ENCODE measurements at regions not wholly inside any gene's neighbourhood (a gene's known extent, or its start where the extent isn't known, plus 50 kb on each side); places are given as distances from the start of the nearest gene placed in this dataset.
"Not testable (repeated sequence)": the region's sequence is repeated elsewhere in the genome, so short reads cannot be mapped to it uniquely, and the experiment has no call there.

DNA sequence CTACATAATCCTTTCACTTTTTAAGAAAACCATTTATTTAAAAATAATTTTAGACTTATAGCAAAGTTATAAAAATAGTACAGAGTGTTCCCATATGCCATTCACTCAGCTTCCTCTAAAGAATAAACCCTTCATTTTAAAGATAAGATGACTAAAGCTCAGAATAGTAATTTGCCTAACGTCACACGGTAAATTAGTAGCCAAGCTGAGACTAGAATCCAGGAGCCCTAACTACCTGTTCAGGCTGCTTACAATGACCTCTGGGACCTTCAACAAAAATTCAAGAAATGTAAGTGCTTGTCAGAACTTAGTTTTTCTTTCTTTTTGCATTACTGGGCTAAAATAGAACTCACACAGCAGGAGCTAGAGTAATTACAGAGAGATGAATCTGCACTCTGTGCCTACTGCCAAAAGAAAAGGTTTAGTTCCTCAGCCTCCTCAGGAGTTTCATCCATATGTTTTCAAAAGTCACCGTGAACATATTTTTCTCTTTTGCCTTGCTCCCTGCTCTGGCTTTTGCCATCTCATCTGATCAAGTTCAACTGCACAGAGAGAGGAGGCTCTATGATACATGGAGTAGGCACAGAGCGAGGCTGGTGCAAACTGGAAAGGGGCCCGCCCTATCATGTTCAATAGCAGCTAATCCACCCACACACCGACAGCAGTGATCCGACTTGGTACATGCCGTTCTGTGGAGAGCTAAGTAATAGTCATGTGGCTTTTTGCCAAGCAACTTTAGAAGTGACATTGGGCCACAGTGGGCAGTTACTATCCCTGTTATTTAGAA, 112.7 kb upstream of the SEC22B start:
- not testable (repeated sequence) for H3K4me2 ChIP-seq (ENCODE audit: low read depth, low read length, poor library complexity, severe bottlenecking); H3K9ac ChIP-seq (ENCODE audit: low read length); H3K9me3 ChIP-seq (ENCODE audit: low read length); H3K9me2 ChIP-seq (replicated peaks; ENCODE audit: insufficient read depth, low read length); H3K4me1 ChIP-seq (ENCODE audit: low read length); H3K4me3 ChIP-seq (ENCODE audit: low read length); H3K27ac ChIP-seq (ENCODE audit: low read length); H2AFZ ChIP-seq (ENCODE audit: low read length); DNase-seq; H3K27me3 ChIP-seq (ENCODE audit: low read length); H3K79me2 ChIP-seq (ENCODE audit: low read length); H4K20me1 ChIP-seq (ENCODE audit: insufficient read depth, low read depth, low read length); H3K36me3 ChIP-seq (ENCODE audit: insufficient read depth, low read length)

DNA sequence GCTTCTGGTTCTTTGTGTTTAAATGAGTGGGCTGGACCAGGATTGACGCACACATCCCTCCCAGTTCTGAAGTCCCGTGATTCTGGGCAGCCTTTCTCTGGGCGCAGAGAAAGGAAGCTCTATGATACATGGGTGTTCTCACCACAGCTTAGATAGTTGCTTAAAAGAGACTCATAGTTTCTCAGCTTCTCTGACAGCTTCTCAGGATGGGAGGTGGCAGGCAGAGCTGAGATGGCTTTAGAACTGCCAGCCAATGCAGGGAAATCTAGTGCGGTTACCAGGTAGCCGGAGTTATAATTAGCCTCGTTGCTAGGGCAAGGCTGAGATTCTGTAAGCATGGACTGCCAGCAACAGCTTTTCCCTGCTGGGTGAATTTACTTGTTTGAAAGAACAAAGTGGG, 111.8 kb upstream of the SEC22B start:
- not testable (repeated sequence) for H3K27me3 ChIP-seq (ENCODE audit: low read length); H3K9ac ChIP-seq (ENCODE audit: low read length); H3K36me3 ChIP-seq (ENCODE audit: insufficient read depth, low read length); H3K4me3 ChIP-seq (ENCODE audit: low read length); H3K9me2 ChIP-seq (replicated peaks; ENCODE audit: insufficient read depth, low read length); DNase-seq; H3K27ac ChIP-seq (ENCODE audit: low read length); H3K9me3 ChIP-seq (ENCODE audit: low read length); H3K79me2 ChIP-seq (ENCODE audit: low read length); H2AFZ ChIP-seq (ENCODE audit: low read length); H4K20me1 ChIP-seq (ENCODE audit: insufficient read depth, low read depth, low read length); H3K4me1 ChIP-seq (ENCODE audit: low read length); H3K4me2 ChIP-seq (ENCODE audit: low read depth, low read length, poor library complexity, severe bottlenecking)

DNA sequence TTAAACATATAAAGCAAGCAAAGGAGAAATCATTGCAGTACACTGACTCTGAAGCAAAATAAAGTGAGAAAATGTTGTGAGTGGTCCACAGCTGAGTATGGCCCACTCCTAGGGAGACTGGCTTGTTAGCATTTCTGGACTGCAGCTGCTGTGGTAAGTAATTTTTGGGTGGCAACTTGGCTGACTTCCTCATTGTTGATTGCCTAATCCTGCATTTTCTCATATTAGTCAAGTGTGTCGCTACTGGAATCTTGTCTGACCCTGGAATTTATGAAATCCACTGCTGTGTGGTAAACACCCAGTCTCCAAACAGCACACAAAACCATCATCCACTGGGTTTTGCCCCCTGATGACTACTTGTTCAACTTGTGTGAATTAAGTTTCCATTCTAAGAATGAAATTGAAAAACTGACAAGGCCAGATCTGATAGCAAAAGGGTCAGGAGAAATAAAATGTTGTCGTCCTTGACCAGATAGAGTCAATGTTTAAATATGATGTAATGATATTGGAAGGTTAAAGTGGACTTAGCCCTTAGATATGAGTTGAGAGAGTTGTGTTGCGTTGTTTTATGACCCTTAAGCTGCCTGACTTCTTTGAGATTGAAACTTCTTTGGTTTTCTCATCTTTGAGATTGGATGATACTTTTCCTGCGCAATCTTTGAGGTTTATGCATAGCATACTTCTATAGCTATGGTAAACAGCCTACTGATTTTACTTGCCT, 106.6 kb upstream of the SEC22B start:
- H3K9ac ChIP-seq (ENCODE audit: low read length); H3K36me3 ChIP-seq (ENCODE audit: insufficient read depth, low read length); H3K79me2 ChIP-seq (ENCODE audit: low read length); H3K27me3 ChIP-seq (ENCODE audit: low read length); H3K4me2 ChIP-seq (ENCODE audit: low read depth, low read length, poor library complexity, severe bottlenecking); H4K20me1 ChIP-seq (ENCODE audit: insufficient read depth, low read depth, low read length); H3K27ac ChIP-seq (ENCODE audit: low read length); DNase-seq; H3K9me3 ChIP-seq (ENCODE audit: low read length); H3K4me1 ChIP-seq (ENCODE audit: low read length); H3K4me3 ChIP-seq (ENCODE audit: low read length); H3K9me2 ChIP-seq (replicated peaks; ENCODE audit: insufficient read depth, low read length); H2AFZ ChIP-seq (ENCODE audit: low read length): not testable (repeated sequence)

DNA sequence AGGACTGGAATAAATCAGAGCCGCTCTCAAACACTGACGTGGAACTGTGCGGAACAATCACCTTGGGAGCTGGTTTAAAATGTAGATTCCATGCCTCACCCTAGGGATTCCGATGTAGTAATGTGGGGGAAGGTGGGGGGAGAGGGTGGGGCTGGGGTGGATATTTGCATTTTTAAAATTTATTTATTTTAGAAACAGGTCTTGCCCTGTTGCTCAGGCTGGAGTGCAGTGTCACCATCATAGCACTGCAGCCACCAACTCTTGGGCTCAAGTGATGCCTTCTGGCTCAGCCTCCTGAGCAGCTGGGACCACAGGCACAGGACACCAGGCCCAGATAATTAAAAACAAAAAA, 101.9 kb upstream of the SEC22B start:
- not testable (repeated sequence) for H4K20me1 ChIP-seq (ENCODE audit: insufficient read depth, low read depth, low read length); H2AFZ ChIP-seq (ENCODE audit: low read length); H3K9me2 ChIP-seq (replicated peaks; ENCODE audit: insufficient read depth, low read length); H3K79me2 ChIP-seq (ENCODE audit: low read length); H3K4me1 ChIP-seq (ENCODE audit: low read length); H3K4me3 ChIP-seq (ENCODE audit: low read length); DNase-seq; H3K27ac ChIP-seq (ENCODE audit: low read length); H3K9ac ChIP-seq (ENCODE audit: low read length); H3K9me3 ChIP-seq (ENCODE audit: low read length); H3K27me3 ChIP-seq (ENCODE audit: low read length); H3K4me2 ChIP-seq (ENCODE audit: low read depth, low read length, poor library complexity, severe bottlenecking); H3K36me3 ChIP-seq (ENCODE audit: insufficient read depth, low read length)

DNA sequence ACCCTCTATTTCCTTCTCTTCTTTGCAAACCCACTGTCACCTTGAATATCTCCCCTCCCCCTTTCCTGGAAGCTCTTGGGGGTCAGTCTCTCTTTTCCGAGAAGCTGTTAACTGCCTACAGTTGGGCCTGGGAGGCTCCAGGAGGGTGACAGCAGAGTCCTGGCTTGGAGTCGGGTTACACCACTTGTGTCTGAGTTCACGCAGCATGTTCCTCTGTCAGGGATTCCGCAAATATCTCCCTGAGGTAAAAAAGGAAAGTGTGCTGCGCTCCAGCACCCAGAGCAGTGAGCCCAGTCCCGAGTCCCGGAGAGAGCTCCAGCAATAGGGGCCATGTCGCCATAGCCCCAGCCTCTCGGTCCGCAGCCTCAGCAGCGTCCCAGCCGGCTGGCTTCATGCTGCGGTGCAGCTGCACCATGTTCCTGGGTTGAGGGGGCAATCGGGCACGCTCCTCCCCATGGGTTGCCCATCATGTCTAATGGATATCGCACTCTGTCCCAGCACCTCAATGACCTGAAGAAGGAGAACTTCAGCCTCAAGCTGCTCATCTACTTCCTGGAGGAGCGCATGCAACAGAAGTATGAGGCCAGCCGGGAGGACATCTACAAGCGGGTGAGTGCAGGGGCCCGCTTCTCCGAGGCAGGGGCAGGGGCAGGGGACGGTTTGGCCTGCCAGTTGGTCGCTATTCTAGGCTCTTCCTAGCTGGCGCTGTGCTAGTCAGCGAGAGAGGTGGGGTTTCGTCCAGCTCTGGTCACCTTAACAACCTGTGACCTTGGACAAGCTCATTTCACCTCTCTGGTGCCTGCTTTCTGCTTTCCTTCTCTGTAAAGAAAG, 101.3 kb upstream of the SEC22B start:
- not testable (repeated sequence) for H3K27ac ChIP-seq (ENCODE audit: low read length); H3K4me1 ChIP-seq (ENCODE audit: low read length); DNase-seq; H3K9ac ChIP-seq (ENCODE audit: low read length); H3K9me2 ChIP-seq (replicated peaks; ENCODE audit: insufficient read depth, low read length); H3K9me3 ChIP-seq (ENCODE audit: low read length); H3K79me2 ChIP-seq (ENCODE audit: low read length); H3K4me2 ChIP-seq (ENCODE audit: low read depth, low read length, poor library complexity, severe bottlenecking); H3K27me3 ChIP-seq (ENCODE audit: low read length); H4K20me1 ChIP-seq (ENCODE audit: insufficient read depth, low read depth, low read length); H3K36me3 ChIP-seq (ENCODE audit: insufficient read depth, low read length); H2AFZ ChIP-seq (ENCODE audit: low read length); H3K4me3 ChIP-seq (ENCODE audit: low read length)

DNA sequence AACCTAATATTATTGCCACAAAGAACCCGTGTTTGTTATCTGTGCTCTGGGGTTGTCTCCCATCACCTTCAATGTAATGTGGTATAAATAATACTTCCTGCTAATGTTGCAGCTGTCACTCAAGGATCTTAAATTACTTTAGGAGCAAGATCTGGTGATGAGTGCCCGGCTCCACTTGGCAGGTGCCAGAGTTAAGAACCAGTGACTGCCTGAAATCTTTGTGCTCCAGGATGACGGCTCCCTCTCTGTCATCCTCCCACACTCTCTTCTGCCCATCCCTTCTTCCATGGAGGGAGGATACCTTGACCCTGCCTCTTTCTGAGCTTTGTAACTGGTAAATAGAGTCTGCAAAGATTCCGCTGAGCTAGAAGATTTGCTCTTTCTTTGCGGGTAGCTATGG, 100.4 kb upstream of the SEC22B start:
- not testable (repeated sequence) for H2AFZ ChIP-seq (ENCODE audit: low read length); H3K4me1 ChIP-seq (ENCODE audit: low read length); H3K27ac ChIP-seq (ENCODE audit: low read length); H4K20me1 ChIP-seq (ENCODE audit: insufficient read depth, low read depth, low read length); H3K4me3 ChIP-seq (ENCODE audit: low read length); H3K4me2 ChIP-seq (ENCODE audit: low read depth, low read length, poor library complexity, severe bottlenecking); DNase-seq; H3K9ac ChIP-seq (ENCODE audit: low read length); H3K79me2 ChIP-seq (ENCODE audit: low read length); H3K27me3 ChIP-seq (ENCODE audit: low read length); H3K9me2 ChIP-seq (replicated peaks; ENCODE audit: insufficient read depth, low read length); H3K36me3 ChIP-seq (ENCODE audit: insufficient read depth, low read length); H3K9me3 ChIP-seq (ENCODE audit: low read length)

DNA sequence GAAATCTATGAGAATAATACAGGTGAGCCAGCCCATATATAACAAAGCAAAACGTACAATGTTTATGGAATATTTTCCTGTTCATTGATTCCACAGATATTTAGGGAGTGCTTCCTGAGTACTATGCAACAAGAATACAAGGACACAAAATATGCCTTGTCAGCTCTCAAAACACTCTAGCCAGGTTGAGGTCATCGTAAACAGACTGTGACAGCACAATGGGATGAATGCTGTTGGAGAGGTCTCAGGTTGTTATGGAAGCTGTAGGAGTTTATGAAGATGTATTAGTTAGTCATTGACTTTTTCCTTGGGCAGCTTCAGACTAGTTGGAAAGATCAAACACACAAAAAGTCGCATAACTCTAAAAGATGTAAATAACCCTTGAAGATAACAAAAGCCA, 98.1 kb upstream of the SEC22B start:
- not testable (repeated sequence) for H3K27me3 ChIP-seq (ENCODE audit: low read length); DNase-seq; H3K36me3 ChIP-seq (ENCODE audit: insufficient read depth, low read length); H3K27ac ChIP-seq (ENCODE audit: low read length); H3K9ac ChIP-seq (ENCODE audit: low read length); H3K9me2 ChIP-seq (replicated peaks; ENCODE audit: insufficient read depth, low read length); H3K4me1 ChIP-seq (ENCODE audit: low read length); H3K4me3 ChIP-seq (ENCODE audit: low read length); H3K79me2 ChIP-seq (ENCODE audit: low read length); H4K20me1 ChIP-seq (ENCODE audit: insufficient read depth, low read depth, low read length); H2AFZ ChIP-seq (ENCODE audit: low read length); H3K9me3 ChIP-seq (ENCODE audit: low read length); H3K4me2 ChIP-seq (ENCODE audit: low read depth, low read length, poor library complexity, severe bottlenecking)

DNA sequence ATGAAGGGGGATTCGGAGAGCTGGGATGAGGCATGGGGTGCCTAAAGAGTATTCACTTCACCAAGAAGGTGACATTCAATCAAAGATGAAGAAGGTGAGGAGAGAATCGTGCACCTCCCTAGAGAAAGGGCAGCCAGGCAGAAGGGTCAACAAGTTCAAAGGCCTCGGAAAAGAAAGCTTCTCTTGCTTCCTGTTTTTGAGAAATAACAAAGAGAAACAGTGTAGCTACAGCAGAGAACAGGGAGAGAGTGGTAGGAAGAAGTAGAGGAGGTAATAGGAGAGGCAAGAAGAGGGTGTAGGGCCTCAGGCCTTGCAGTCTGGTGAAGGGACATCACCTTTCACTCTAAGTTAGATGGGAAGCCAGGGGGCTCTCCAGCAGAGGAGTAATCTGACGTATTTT, 97.0 kb upstream of the SEC22B start:
- H3K27ac ChIP-seq (ENCODE audit: low read length); H3K9me2 ChIP-seq (replicated peaks; ENCODE audit: insufficient read depth, low read length); H3K36me3 ChIP-seq (ENCODE audit: insufficient read depth, low read length); H3K4me2 ChIP-seq (ENCODE audit: low read depth, low read length, poor library complexity, severe bottlenecking); H3K9me3 ChIP-seq (ENCODE audit: low read length); H3K79me2 ChIP-seq (ENCODE audit: low read length); H4K20me1 ChIP-seq (ENCODE audit: insufficient read depth, low read depth, low read length); H3K27me3 ChIP-seq (ENCODE audit: low read length); DNase-seq; H3K4me3 ChIP-seq (ENCODE audit: low read length); H2AFZ ChIP-seq (ENCODE audit: low read length); H3K9ac ChIP-seq (ENCODE audit: low read length); H3K4me1 ChIP-seq (ENCODE audit: low read length): not testable (repeated sequence)
